ENCODE measurements at regions not wholly inside any gene's neighbourhood (a gene's known extent, or its start where the extent isn't known, plus 50 kb on each side); places are given as distances from the start of the nearest gene placed in this dataset.

- TF ChIP-seq EZH2 (IDR thresholded peaks at IDR 0.05) (no peak), POLR2AphosphoS5 (IDR thresholded peaks at IDR 0.05; ENCODE audit: borderline replicate concordance, low read depth, low read length) (no peak)
Measured at GRCh38 chr4:107490116-107490515, 229.9 kb downstream of the PAPSS1 start.

Data from SK-N-MC (cell line).